Breast epithelium (tissue), 3 donors: ENCODE measurements at regions not wholly inside any gene's neighbourhood (a gene's known extent, or its start where the extent isn't known, plus 50 kb on each side); places are given as distances from the start of the nearest gene placed in this dataset.

ENCODE experiments used
- CTCF ChIP-seq, 3 donors: fragments of 450-650 bp; IDR thresholded peaks; one replicate each; pipeline ENCODE4 v1.5.1; 2016 to 2017; ENCODE audit warnings: antibody characterized with exemption in 3 of 3, mild to moderate bottlenecking in 3 of 3, moderate library complexity in 3 of 3
- POLR2AphosphoS5 ChIP-seq, 3 donors: sonication (generic); formaldehyde crosslinking; IDR thresholded peaks; one replicate each; pipeline ENCODE4 v1.6.1; 2017; ENCODE audit warnings: antibody characterized with exemption in 3 of 3

- no peak for TF ChIP-seq CTCF (IDR thresholded peaks at IDR 0.05)
- no peak for TF ChIP-seq POLR2AphosphoS5 (IDR thresholded peaks at IDR 0.05)
These were observed 75.1 kb downstream of the BLTP1 start for GRCh38 chr4:122227202-122227601.
